ENCODE measurements at regions not wholly inside any gene's neighbourhood (a gene's known extent, or its start where the extent isn't known, plus 50 kb on each side); places are given as distances from the start of the nearest gene placed in this dataset.
"Not testable (repeated sequence)": the region's sequence is repeated elsewhere in the genome, so short reads cannot be mapped to it uniquely, and the experiment has no call there.

DNA sequence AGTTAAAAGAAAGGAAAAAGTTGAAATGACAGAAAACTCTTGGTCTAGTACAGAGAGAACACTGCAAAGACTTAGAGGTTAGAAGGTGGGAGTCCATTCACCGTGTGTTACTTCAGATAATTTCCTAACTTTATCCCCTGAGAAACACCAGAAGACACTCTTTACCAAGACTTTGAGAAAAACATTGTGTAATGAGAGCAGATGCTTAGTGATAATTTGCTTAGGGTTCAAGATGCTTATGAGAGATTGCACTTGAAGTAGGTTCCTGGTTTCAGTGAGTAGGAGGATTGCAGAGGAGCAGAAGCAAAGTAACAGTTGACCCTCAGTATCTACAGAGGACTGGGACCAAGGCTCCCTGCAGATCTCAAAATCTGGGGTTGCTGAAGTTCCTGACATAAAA is 594.1 kb downstream of the NR2F2 start:
- no peak for DNase-seq

DNA sequence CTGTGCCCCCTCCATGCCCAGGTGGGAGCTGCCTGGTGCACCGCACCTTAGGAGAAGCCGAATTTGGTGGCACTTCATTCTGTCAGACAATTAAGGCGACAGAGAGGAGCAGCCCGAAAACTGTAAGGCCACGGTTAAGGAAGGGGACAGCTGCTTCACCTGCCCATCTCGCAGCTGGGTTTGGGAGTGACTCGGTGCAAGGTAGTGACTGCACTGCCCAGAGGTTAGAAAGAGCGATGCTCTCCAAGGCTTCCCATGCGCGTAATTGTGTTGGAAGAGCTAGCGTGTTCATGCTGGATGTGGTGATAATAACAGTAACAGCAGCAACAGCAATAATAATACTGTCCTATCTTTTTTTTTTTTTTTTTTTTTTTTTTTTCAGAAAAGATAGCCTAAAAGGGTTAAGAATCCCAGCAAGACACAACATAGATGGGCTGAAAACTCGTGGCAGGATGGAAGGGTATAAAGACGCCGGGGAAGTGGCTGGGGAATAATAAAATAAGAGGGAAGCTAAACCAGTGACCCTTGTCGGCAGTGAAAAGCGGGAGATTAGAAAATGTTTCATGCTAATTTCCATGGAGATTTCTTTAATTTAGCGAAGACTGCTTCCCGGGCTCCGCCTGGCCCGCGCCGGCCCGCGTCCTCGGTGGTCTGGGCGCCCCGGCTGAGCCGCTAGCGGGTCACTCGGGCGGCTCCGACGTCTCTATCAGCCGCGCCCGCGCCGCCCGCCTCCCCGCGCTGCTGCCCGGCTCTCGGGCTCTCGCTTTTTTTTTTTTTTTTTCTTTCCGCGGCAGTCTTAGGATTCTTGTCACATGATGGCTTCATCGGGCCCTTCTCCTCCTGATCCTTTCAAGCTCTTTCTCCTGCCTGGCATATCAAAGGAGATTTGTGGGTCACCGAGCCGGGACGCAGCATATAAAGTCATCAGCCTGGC is 617.1 kb downstream of the NR2F2 start:
- no peak for DNase-seq

DNA sequence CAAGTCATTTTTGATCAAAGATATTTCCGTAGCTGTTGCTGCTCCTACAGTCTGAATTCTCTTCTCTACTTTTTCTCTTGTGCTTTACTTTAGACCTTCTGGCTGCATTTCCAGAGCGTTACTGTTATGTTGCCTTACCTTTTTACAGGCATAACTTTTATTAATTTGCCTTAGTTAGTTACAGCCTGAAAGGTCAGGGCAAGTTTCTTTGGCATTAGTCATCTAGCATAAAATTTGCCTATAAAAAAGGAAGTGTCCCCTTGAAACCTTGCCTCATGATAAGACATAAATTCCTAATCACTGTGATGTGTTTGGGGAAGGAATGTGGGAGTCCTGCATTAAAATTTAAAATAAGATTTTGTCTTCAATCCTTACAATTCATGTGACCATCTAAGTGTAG is 618.5 kb downstream of the NR2F2 start:
- DNase-seq: no peak

DNA sequence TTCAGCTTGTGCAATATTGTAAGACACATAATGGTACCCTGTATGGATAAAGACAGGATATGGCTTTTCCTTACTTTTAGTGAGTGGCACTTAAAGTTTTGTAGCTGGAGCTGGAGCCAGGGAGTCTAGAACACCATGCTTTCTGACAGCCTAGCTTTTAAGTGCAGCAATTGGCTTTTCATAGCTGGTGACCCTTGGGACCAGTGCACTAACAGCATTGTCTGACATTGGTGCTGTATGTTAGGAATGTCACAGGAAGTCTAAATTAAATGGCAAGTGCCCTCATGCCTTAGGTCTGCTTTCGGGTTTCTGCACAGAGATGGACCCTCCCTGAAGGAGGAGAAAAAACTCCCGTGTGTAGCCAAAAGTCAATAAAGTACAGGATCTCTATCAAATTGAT is 628.2 kb downstream of the NR2F2 start:
- no peak for DNase-seq

DNA sequence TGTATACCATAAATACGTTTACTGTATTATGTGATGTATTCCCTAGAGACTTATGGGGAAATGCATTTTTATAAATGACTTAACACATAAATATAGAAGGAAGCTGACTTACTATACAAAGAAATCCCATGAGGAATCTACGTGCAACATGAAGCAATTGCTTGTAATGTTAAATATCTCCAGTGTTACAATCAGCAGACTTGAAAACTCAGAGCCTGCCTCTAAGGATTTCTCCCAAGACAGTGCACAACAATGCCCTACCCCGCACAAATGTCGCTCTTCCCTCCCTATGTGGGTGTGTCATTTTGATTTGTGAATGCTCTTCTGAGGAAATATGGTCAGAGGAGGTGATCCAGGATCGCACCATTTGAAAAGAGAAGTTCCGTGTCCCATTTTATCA is 629.0 kb downstream of the NR2F2 start:
- DNase-seq: no peak

DNA sequence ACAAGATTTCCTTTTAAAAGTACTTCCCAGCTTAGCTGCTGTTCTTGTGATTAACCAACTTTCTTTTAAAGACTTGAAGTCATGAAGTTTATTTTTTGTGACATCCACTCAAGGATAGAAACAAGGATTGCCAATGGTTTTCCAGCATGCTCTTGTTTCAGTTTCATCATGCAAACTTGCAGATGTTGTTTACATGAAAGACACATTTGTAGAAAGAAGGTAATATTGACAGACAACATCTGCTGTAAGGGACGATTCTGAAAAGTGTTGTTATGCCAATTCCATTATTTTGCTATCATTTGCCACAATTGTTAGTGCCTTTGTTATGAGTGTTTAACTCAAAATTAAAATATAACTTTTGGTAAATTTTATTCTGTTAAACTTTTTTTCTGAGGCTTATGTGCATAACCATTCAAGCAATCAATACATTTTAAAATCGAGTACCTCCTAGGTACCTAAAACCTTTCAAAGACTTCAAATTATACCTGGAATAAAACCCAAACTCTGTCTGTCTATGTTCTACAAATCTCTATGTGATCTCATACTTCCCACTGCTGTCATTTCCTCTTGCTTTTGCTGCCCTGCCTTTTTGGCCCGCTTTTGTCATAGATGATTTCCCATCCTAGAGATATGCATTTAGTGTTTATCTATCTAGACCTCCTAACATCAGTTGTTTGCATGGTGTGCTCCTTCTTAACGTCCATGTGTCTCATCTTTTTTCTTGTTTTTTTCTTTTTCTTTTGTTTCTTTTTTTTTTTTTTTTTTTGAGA is 630.4 kb downstream of the NR2F2 start:
- no peak for DNase-seq

DNA sequence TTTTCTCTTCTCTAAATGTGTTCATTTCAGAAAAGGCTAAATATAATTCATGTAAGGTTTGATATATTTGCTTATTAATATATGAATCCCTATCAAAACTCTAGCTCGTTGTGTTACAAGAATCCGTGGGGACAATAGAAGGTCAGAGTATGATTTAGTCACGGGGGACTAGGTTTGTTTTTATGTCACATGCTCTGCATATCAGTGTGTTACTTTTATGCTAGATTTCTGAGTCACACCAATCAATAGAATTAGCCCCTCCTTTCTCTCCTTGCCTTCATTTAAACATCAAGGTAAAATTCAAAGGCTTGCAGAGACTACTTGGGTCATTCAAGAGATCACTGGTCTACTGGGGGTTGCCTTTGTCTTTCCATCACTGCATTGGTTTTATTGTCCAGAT is 636.1 kb downstream of the NR2F2 start:
- DNase-seq: no peak

DNA sequence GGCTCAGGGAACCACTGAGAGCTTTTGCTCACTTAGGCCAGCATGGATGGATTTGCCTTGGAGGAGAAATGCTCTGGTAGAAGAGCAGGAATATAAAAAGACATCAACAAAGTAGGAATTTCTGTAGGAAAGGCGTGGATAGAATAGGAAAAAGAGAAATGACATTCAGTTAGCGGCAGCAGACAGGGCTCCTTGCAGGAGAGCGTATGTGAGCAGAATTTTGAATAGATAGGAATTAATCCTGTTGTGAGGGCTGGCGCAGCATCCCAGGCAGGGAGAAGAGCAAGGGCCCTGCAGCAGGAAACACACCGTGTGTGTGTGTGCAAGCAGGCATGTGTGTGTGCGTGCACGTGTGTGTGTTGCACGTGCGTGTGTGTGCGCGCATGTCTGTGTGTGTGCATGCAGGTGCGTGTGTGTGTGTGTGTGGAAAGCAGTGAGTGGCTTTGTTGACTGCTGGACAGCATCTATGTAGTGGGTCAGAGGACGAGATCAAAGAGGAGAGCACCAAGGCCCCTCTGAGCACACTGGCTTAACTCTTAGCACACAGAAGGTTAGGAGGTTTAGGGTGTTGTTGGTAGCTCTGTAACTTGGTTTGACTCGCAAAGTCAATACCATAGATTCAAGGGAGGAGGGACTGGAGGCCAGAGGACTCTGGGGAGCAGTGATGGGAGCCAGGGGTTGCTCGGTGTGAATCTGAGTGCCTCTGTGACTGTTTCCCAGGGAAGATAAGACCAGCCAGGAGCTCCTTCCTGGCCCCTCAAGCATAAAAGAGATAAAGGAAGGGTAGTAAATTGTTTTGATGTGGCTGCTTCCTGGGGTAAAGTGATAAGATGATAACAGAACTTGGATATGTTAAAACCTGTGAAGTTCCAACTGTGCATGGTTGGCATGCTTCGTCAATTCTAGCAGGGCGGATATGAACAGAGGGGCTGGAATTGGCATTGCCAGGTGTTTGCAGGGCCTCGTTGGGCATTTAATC is 639.5 kb downstream of the NR2F2 start:
- no peak for DNase-seq

DNA sequence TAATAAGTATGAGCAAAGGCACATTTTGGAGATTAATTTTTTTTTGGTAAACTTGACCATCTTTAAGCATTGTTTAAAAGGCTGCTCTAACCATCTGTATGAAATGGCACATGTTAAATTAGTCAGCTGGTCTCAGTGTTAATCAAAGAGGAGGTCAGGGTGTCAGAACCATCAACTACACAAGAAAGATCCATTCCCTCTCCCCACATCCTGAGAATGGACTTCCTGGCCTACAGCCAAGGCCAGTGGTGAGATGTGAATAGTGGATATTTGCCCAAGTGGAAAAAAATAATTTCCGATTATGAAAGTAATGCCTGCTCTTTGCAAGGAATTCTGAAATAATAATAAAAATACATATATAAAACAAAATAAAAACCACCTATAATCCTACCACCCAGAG is 641.7 kb downstream of the NR2F2 start:
- DNase-seq: no peak

DNA sequence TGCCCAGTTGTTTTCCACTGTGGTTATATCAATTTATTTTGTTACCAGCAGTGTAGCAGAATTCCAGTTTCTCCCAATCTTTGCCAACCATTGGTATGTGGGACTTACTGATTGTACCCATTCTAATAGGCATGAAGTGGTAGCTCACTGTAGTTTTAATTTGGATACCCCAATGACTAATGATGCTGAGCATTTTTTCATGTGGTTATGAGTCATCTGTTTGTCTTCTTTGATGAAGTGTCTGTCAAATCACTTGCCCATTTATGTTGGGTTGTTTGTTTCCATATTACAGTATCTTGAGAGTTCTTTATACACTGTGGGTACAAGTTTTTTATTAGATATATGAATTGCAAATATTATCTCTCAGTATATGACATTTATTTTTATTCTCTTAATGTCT is 644.3 kb downstream of the NR2F2 start:
- DNase-seq: no peak

DNA sequence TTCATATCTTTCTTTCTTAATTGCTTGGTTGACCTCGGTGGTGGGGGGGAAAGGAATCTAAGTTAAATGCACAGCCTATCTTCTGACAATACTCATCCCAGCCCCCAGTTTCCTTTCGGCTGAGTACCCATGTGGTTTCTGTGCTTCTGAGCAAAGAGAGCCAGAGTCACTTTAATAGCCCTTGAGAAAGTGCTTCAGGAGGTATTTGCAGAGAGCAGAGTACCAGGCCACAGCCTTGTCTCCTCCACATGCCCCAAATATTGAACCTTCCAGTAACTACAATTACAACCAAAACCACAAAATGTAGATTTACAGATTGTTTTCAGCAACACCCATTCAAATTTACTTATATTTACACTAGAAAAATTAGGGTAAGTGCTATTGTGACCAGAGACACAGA is 647.4 kb downstream of the NR2F2 start:
- DNase-seq: no peak

DNA sequence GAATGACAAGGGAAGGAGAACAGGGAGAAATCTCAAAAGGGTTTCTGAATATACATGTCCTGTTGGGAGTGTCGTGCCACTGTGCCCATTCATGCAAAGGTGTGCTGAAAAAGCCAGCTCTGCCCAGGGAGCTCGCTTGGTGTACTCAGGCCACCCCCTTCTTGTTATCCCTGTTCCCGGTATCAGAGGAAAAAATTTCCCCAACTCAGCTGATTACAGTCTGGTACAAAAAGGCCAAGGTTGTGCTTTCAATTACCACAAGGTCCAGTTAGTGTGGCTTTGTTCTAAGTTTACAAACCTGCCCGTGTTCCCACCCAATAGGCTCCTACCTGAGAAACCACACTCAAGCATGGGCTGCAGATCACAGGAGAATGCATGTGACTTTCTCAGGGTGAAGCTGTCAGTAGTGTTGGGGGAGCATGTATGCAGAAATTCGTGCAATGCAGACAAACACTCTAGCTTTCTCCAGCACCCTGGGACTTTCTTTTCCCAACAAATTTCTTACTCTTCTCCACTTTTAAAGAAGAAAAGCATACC is 648.5 kb downstream of the NR2F2 start:
- no peak for DNase-seq

DNA sequence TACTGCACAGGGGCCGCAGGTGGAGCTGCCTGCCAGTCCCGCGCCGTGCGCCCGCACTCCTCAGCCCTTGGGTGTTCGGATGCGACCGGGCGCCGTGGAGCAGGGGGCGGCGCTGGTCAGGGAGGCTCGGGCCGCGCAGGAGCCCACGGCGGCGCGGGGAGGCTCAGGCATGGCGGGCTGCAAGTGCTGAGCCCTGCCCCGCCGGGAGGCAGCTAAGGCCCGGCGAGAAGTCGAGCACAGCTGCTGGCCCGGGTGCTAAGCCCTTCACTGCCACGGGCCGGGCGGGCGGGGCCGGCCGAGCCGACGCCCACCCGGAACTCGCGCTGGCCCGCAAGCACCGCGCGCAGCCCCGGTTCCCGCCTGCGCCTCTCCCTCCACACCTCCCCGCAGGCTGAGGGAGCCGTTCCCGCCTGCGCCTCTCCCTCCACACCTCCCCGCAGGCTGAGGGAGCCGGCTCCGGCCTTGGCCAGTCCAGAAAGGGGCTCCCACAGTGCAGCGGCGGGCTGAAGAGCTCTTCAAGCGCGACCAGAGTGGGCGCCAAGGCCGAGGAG is 653.7 kb downstream of the NR2F2 start:
- DNase-seq: not testable (repeated sequence)

DNA sequence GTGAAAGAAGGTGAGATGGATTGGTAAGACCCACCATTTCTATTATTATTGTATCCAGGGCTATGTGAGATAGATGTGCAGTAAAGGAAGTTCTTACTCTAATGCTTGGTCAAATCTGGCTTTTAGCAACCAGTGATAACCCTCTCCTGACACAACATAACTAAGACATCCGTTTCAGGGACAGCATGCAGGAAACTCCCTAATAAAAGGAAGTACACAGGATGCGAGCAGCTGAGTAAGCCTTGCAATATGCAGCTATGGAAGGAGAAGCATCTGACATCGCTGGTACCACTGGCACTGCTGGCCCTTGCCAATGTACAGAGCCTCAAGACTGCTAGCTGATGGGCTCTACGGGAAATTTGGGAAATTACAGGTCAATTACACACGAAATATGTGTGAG is 662.3 kb downstream of the NR2F2 start:
- no peak for DNase-seq

DNA sequence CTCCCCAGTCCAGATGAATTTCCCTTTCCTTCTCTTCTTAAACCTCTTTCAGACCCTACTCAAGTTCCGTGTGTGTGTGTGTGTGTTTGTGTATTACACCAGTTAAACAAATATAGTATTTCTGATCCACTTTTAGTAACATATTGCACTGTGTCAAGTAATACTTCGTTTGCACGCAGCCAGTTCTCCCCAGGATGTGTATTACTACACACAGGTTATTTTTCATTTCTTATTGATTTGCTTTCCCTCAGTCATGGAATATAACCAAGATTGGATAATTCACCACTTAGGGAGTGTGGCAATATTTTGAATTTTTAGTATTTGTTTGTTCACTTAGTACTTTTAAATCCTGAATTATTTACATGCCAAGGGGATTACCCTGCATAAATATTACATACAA is 667.0 kb downstream of the NR2F2 start:
- DNase-seq: no peak

DNA sequence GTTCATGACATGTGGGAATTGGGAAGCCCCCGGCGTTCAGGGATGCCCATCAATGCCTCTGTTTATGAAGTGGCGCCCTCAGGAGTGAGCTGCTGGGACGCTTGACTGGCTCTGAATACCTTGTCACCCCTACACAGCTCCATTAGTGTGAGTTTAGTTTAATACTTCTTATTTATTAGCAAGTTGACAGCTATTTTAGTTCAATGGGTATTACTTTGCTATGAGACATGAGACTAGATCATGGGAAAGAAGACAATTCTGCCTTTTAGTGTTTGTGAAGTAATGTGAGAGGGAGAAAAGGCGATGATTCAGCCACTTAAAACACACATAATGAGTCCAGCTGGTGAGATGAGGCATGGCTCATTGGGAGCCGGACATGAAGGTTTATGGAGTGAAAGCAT is 678.5 kb downstream of the NR2F2 start:
- no peak for DNase-seq

DNA sequence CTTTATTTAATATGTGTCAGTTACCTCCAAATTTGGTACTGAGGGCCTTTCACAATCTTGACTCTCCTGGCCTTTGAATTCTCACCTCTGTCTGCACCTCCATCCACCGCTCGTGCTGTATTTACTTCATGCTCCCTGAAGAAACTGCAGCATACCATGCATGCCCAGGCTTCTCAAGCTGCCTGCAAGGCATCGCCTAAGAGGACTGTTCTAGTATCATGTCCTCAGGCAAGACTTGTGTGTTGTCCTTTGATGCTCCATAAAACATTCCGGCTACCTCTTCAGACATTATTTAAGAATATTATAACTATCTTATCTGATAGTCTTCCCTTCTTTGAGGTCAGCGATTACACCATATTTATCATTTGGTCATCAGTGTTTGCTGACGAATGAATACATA is 682.5 kb downstream of the NR2F2 start:
- DNase-seq: no peak

DNA sequence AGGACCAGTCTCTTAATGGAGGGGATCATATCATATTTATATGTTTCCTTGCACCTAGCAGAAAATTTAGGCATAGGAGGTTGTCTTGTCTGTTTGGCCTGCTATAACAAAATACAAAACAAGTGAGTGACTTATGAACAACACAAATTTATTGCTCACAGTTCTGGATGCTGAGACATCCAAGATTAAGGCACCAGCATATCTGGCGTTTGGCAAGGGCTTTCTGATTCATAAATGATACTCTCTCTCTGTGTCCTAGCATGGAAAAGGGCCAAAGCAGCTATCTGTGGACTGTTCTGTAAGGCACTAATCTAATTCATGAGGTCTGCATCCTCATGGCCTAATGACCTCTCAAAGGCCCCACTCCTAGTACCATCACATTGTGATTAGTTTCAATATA is 683.0 kb downstream of the NR2F2 start:
- no peak for DNase-seq

DNA sequence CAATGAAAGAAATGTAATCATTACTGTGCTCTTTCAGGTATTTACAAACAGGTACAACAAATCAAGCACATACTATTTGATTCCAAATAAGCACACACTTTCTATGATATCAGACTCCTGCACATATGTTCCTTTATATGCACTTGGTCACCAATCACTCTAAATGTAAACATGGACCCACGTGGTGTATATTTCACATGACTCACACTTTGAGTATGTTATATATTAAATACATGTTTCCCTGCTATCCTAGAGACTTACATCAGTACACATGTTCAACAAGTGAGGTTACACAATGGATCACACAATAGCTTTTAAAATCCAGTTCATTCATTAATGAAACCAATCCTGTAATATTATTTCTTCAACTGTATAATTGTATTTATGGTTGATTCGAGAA is 683.5 kb downstream of the NR2F2 start:
- DNase-seq: no peak

DNA sequence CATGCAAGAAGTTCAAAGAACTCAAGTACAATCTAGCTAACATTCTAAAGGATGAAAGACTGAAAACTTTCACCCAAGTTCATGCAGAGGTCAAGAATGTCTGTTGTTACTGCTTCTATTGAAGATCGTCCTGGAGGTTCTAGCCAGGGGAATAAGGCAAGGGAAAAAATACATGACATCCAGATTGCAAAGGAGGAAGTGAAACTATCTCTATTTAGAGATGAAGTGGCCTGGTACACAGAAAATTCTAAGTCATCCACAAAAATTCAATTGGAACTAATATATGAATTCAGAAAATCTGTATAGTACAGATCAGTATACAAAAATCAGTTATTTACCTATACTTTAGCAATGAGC is 693.0 kb downstream of the NR2F2 start:
- no peak for DNase-seq

DNA sequence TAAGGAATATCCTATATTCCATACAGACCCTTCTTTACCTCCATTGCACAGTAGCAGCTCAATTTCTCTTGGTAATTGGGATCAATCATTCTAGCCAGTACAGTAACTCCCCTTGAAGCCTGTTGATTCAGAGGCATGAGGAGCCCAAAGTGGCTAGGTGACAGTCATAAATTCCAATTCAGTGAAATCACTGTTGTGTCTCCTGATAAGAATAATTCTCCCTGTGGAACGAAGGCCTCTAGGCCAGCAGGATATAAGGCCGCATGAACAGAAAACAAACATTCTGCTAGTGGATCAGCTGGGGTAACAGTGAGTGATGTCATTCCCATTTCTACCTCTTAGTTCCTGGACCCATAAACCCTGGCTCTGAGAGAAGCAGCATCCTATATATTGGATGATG is 696.3 kb downstream of the NR2F2 start:
- DNase-seq: no peak

DNA sequence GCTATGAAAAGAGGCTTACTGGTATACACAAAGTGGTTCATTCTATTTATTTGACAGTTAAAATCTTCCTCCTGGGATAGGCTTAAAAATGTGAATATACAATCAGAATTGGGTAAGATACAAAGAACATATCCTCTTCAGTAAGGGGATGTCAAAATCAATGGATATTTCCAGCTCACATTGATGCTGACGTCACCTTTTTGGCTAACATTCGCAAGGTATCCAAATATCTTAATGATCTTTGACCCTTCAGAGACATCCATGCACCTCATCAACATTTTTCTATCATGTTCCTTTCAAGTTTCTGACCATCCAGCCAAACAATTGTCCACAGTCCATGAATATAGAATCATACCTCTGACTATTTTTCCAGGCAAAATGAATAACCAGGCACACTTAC is 697.3 kb downstream of the NR2F2 start:
- DNase-seq: no peak
